CD4-positive, CD25-positive, alpha-beta regulatory T cell (primary cell): ENCODE measurements at regions not wholly inside any gene's neighbourhood (a gene's known extent, or its start where the extent isn't known, plus 50 kb on each side); places are given as distances from the start of the nearest gene placed in this dataset.

Experiments
- ATAC-seq, 2 donors: fragments of 150-1000 bp; cut with Tn5 transposase; one replicate each; pipeline ENCODE4 v1.10.0; 2021; ENCODE audit warnings: low read depth in 2 of 2, moderate number of reproducible peaks in 2 of 2, moderate library complexity in 1 of 2
- DNase-seq, 3 donors: peaks; one replicate each; pipeline versions ENCODE4 v3.0.0 to v3.0.0-alpha.2; 2012 to 2022; ENCODE audit warnings: mixed read lengths in 1 of 3
- H3K27ac ChIP-seq: one replicate; pipeline ENCODE4 v1.7.0; 2013; ENCODE audit warnings: mild to moderate bottlenecking, low read length; ENCODE audit not compliant: insufficient read depth, poor library complexity, severe bottlenecking
- H3K27me3 ChIP-seq: one replicate; pipeline ENCODE4 v1.7.0; 2013; ENCODE audit warnings: low read length; ENCODE audit not compliant: control insufficient read depth, insufficient read depth
- H3K36me3 ChIP-seq: one replicate; pipeline ENCODE4 v1.7.0; 2013; ENCODE audit warnings: mild to moderate bottlenecking, low read length, moderate library complexity; ENCODE audit not compliant: control insufficient read depth, insufficient read depth
- H3K4me1 ChIP-seq: 2 replicates; pipeline ENCODE4 v1.7.0; 2013; ENCODE audit warnings: mild to moderate bottlenecking, low read length; ENCODE audit not compliant: insufficient read depth, control insufficient read depth, poor library complexity, severe bottlenecking
- H3K4me3 ChIP-seq: one replicate; pipeline ENCODE4 v1.7.0; 2013; ENCODE audit warnings: low read depth, mild to moderate bottlenecking, low read length, moderate library complexity
- H3K9me3 ChIP-seq, 2 experiments: 1 replicate in 1 of 2; 2 replicates in 1 of 2; pipeline ENCODE4 v1.7.0; 2013; ENCODE audit warnings: low read length in 2 of 2, mild to moderate bottlenecking in 1 of 2, moderate library complexity in 1 of 2; ENCODE audit not compliant: control insufficient read depth in 2 of 2
- H3K27ac Mint-ChIP-seq, 3 donors: one replicate each; pipeline ENCODE4 v1.8.0; 2020 to 2022; ENCODE audit warnings: mild to moderate bottlenecking in 3 of 3, mixed read lengths in 3 of 3, moderate library complexity in 2 of 3
- H3K27me3 Mint-ChIP-seq: one replicate; pipeline ENCODE4 v1.8.0; 2022; ENCODE audit warnings: mild to moderate bottlenecking, mixed read lengths
- H3K36me3 Mint-ChIP-seq: one replicate; pipeline ENCODE4 v1.8.0; 2020; ENCODE audit warnings: mixed read lengths
- H3K4me1 Mint-ChIP-seq, 4 donors: one replicate each; pipeline ENCODE4 v1.8.0; 2020 to 2022; ENCODE audit warnings: mixed read lengths in 4 of 4, mild to moderate bottlenecking in 1 of 4
- H3K4me3 Mint-ChIP-seq, 4 donors: one replicate each; pipeline ENCODE4 v1.8.0; 2020 to 2022; ENCODE audit warnings: mild to moderate bottlenecking in 4 of 4, mixed read lengths in 4 of 4, moderate library complexity in 3 of 4
- H3K9me3 Mint-ChIP-seq, 7 donors: one replicate each; pipeline ENCODE4 v1.8.0; 2020 to 2022; ENCODE audit warnings: mixed read lengths in 7 of 7, mild to moderate bottlenecking in 3 of 7, moderate library complexity in 2 of 7

DNA sequence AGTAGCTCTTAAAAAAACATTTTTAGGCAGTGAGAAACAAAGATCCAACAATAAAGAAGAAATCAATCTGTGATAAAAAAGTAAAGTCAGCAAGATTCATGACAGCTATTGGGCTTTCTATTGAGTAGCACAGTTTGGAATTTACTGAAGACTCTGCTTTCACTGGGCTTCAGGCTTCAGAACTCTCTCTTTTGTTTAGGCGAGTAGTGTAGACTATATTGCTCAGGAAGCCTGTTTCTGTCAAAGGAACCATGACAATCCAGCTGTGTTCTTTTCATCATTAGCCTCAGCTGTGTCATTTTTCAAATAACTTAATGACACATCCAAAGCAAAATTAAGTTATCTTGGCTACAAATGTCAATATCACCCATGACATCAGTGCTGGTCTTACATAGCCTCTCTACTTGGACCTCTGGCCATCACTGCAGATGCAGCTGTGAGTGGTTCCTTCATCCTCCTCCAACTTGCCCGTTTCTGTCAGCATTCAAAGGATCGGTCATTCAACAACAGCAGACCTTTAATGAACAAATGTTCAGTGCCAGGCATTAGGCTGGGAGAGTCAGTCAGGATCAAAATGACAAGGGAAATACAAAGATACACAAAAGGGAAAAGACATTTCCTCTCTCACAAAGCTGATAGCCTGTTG lies 332.8 kb upstream of the MTNR1B start:
- no peaks in the 10 kb centered on the region for H3K36me3 Mint-ChIP-seq
- peaks cover 0 to 4% (median 2%) of the 10 kb centered on the region in 7 donors for H3K9me3 Mint-ChIP-seq

DNA sequence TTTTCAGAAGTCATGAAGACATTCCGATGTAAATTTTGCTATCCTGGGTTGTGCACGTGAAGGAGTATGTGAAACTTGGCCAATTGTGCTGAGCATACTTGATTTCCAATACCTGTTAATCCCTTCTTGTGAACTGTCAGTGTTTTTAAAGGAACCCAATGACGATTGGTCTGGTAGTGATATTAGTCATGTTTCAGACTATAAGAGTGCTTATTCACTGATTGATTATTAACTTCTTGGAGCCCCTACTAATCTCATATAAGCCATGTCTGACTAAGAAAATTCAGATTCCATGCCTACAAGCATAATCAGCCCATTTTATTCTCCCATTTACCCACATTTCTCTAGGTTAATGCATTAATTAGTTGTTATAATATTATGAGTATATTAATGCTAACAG lies 330.8 kb upstream of the MTNR1B start:
- Mint-ChIP-seq H3K27ac (no peak overlapping the region), H3K36me3 (no peaks in the 10 kb centered on the region), H3K4me1 (no peaks in the 10 kb centered on the region), H3K9me3 (peaks cover 0 to 4% (median 2%) of the 10 kb centered on the region in 7 donors), H3K27me3 (no peaks in the 10 kb centered on the region), H3K4me3 (no peak overlapping the region)
- H3K36me3 ChIP-seq = no peaks in the 10 kb centered on the region
- DNase-seq = no peak
- no peaks in the 10 kb centered on the region for H3K4me1 ChIP-seq
- no peaks in the 10 kb centered on the region for H3K27me3 ChIP-seq
- no peak overlapping the region for H3K27ac ChIP-seq
- no peaks in the 10 kb centered on the region for H3K9me3 ChIP-seq
- ATAC-seq = no peak
- H3K4me3 ChIP-seq = no peak overlapping the region

More for the DNA sequence above, 332.8 kb upstream of the MTNR1B start:
- H3K27ac Mint-ChIP-seq = no peak overlapping the region
- H3K4me3 Mint-ChIP-seq = no peak overlapping the region
- no peak for DNase-seq
- Histone ChIP-seq H3K4me1 (no peaks in the 10 kb centered on the region), H3K4me3 (no peak overlapping the region), H3K27me3 (no peaks in the 10 kb centered on the region), H3K27ac (no peak overlapping the region), H3K9me3 (no peaks in the 10 kb centered on the region), H3K36me3 (no peaks in the 10 kb centered on the region)
- H3K27me3 Mint-ChIP-seq = no peaks in the 10 kb centered on the region
- H3K4me1 Mint-ChIP-seq = no peaks in the 10 kb centered on the region
- no peak for ATAC-seq

DNA sequence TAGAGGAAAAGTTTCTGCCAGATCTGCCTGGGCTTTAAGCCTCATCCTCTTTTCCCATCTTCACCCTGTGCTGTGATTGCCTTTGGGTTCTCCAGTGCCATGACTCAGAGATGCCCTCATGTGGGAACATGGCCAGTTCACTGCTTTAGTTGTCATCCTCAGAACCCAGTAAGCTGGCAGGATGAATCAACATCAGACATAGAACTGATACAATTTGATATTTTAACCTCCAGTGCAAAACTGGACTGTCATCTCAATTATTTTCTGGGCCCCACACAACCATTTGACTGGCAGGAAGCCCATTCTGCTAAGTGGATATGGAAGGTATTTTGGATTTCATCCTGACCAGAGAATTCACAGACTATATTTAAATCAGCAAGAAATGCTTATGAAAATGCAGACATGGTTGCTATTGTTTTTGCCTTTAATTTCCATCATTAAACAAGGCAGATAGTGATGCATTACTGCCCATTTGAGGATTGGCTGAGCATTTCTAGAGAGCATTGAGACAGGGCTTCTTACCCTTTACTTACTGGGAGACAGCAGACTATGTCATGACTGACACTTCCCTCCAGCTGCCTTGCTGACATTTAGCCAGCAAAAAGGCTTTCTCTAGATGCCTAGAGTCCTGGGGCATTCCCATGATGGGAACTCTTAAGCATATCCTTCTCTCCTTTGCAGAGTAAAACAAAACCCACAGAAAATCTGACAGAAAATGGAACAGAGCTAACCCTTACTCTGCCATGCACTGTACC lies 327.1 kb upstream of the MTNR1B start:
- no peak for DNase-seq
- H3K4me1 ChIP-seq = no peaks in the 10 kb centered on the region
- no peak for ATAC-seq
- H3K27ac Mint-ChIP-seq = no peak overlapping the region
- H3K36me3 Mint-ChIP-seq = no peaks in the 10 kb centered on the region
- no peaks in the 10 kb centered on the region for H3K27me3 Mint-ChIP-seq
- H3K9me3 Mint-ChIP-seq = peaks cover 0 to 7% (median 4%) of the 10 kb centered on the region in 7 donors
- no peaks in the 10 kb centered on the region for H3K9me3 ChIP-seq
- H3K4me1 Mint-ChIP-seq = no peaks in the 10 kb centered on the region
- no peak overlapping the region for H3K27ac ChIP-seq
- H3K27me3 ChIP-seq = no peaks in the 10 kb centered on the region
- no peak overlapping the region for H3K4me3 Mint-ChIP-seq
- H3K4me3 ChIP-seq = no peak overlapping the region
- no peaks in the 10 kb centered on the region for H3K36me3 ChIP-seq

DNA sequence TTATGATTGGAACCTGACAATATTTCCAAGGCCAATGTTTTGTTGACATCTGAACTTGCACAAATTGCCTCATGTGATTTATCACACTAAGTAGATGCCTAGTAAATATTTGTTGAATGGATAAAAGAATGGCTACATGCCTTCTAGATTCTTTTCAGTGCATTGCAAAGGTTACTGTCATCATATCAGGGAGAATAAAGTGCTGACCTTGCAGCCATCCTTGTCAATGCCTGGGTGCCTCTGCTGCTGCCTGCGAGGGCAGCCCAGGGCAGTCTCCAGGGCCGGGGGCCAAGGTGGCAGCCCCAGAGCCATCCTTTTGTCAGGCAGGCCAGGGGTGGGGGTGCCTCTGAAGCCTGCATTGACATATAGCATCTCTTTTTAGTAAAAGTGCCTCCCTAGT lies 325.6 kb upstream of the MTNR1B start:
- no peaks in the 10 kb centered on the region for H3K27me3 ChIP-seq

GRCh38 chr11:92644595-92645445 lies 324.6 kb upstream of the MTNR1B start:
- Histone ChIP-seq H3K9me3 (no peaks in the 10 kb centered on the region), H3K4me1 (no peaks in the 10 kb centered on the region), H3K27me3 (no peaks in the 10 kb centered on the region), H3K27ac (no peak overlapping the region), H3K36me3 (no peaks in the 10 kb centered on the region), H3K4me3 (no peak overlapping the region)
- no peaks in the 10 kb centered on the region for H3K27me3 Mint-ChIP-seq
- ATAC-seq (no peak), DNase-seq (no peak)
- peaks cover 0 to 8% (median 3%) of the 10 kb centered on the region in 7 donors for H3K9me3 Mint-ChIP-seq
- no peak overlapping the region for H3K27ac Mint-ChIP-seq
- no peaks in the 10 kb centered on the region for H3K4me1 Mint-ChIP-seq
- no peak overlapping the region for H3K4me3 Mint-ChIP-seq
- H3K36me3 Mint-ChIP-seq = no peaks in the 10 kb centered on the region

More for the DNA sequence above, 325.6 kb upstream of the MTNR1B start:
- ATAC-seq (no peak), DNase-seq (no peak)
- no peaks in the 10 kb centered on the region for H3K4me1 ChIP-seq
- H3K27ac ChIP-seq = no peak overlapping the region
- no peaks in the 10 kb centered on the region for H3K36me3 ChIP-seq
- H3K27ac Mint-ChIP-seq = no peak overlapping the region
- no peak overlapping the region for H3K4me3 ChIP-seq
- H3K4me3 Mint-ChIP-seq = no peak overlapping the region
- H3K4me1 Mint-ChIP-seq = no peaks in the 10 kb centered on the region
- H3K9me3 Mint-ChIP-seq = peaks cover 0 to 7% (median 3%) of the 10 kb centered on the region in 7 donors
- H3K27me3 Mint-ChIP-seq = no peaks in the 10 kb centered on the region
- H3K9me3 ChIP-seq = no peaks in the 10 kb centered on the region
- H3K36me3 Mint-ChIP-seq = no peaks in the 10 kb centered on the region

DNA sequence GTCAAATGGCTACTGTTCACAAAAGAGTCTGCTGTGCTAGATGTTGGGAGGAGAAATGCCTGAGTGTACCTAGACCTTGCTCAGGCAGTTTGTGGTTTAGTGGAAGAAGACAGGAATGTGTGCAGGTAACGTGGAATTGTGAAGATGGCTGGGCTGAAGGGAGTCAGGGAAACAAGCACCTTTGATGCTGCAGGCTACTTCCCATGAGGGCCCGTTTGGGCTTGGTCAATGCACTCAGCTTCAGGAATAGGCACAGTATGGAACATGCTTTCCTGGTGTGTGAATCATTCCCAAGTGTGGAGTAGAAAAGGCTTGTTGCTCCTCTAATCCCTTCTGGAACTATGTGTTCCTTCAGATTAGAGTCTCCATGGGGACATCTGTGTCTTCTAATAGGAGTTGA lies 318.3 kb upstream of the MTNR1B start:
- ATAC-seq (no peak), DNase-seq (no peak)
- Histone ChIP-seq H3K27me3 (no peaks in the 10 kb centered on the region), H3K4me1 (no peaks in the 10 kb centered on the region), H3K9me3 (no peaks in the 10 kb centered on the region), H3K4me3 (no peak overlapping the region), H3K36me3 (no peaks in the 10 kb centered on the region), H3K27ac (no peak overlapping the region)
- H3K36me3 Mint-ChIP-seq = no peaks in the 10 kb centered on the region
- H3K27me3 Mint-ChIP-seq = no peaks in the 10 kb centered on the region
- no peaks in the 10 kb centered on the region for H3K4me1 Mint-ChIP-seq
- no peak overlapping the region for H3K4me3 Mint-ChIP-seq
- no peak overlapping the region for H3K27ac Mint-ChIP-seq
- peaks cover 0 to 9% (median 0%) of the 10 kb centered on the region in 7 donors for H3K9me3 Mint-ChIP-seq

DNA sequence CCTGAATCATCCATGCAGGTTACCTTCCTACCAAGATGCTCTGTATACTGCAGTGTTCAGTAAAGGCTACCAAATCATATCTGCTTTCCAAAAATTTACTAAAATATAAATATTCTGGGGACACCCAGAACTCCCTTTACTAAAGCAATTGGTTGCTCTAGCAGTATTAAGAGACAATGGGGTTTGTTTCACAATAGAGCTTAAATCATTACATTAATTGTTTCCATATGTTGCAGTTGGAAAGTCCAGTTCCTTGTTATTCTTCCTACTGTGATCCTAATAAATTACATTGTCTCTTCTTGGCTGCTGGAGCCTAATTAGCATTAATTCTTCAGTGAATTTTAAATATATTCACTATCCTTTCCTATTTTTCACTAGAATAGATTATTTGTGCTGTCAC lies 316.0 kb upstream of the MTNR1B start:
- no peak for ATAC-seq
- H3K27ac ChIP-seq = no peak overlapping the region
- H3K27ac Mint-ChIP-seq = no peak overlapping the region

More for the DNA sequence above, 316.0 kb upstream of the MTNR1B start:
- peaks cover 0 to 4% (median 0%) of the 10 kb centered on the region in 7 donors for H3K9me3 Mint-ChIP-seq
- no peaks in the 10 kb centered on the region for H3K9me3 ChIP-seq
- no peaks in the 10 kb centered on the region for H3K27me3 Mint-ChIP-seq
- no peaks in the 10 kb centered on the region for H3K4me1 Mint-ChIP-seq
- no peaks in the 10 kb centered on the region for H3K36me3 ChIP-seq
- no peaks in the 10 kb centered on the region for H3K4me1 ChIP-seq
- no peak overlapping the region for H3K4me3 ChIP-seq
- no peak overlapping the region for H3K4me3 Mint-ChIP-seq
- no peak for DNase-seq
- no peaks in the 10 kb centered on the region for H3K27me3 ChIP-seq
- H3K36me3 Mint-ChIP-seq = no peaks in the 10 kb centered on the region
